ENCODE measurements at regions not wholly inside any gene's neighbourhood (a gene's known extent, or its start where the extent isn't known, plus 50 kb on each side); places are given as distances from the start of the nearest gene placed in this dataset.

- Histone ChIP-seq H3K4me2 (no peak overlapping the region), H3K4me1 (ENCODE audit: low read depth, poor library complexity, severe bottlenecking) (no peaks in the 10 kb centered on the region), H4K20me1 (ENCODE audit: insufficient read depth) (no peaks in the 10 kb centered on the region), H3K9ac (no peak overlapping the region), H3K27me3 (ENCODE audit: insufficient read depth, low read depth) (no peaks in the 10 kb centered on the region), H2AFZ (ENCODE audit: low read depth) (no peak overlapping the region), H3K36me3 (ENCODE audit: insufficient read depth) (no peaks in the 10 kb centered on the region), H3K4me3 (IDR thresholded peaks at IDR 0.05; ENCODE audit: insufficient read depth, low read depth, low read length) (no peak overlapping the region), H3K27ac (no peak overlapping the region), H3K79me2 (ENCODE audit: insufficient read depth, low read depth) (no peaks in the 10 kb centered on the region)
- TF ChIP-seq CTCF (conservative IDR thresholded peaks at IDR 0.05; ENCODE audit: low read depth, low read length) = no peak
Measured at GRCh38 chr3:110343945-110344344, 727.7 kb upstream of the NECTIN3 start.

GRCh38 chr3:110344487-110344886 is 727.1 kb upstream of the NECTIN3 start:
- H3K79me2 ChIP-seq (ENCODE audit: insufficient read depth, low read depth) = no peaks in the 10 kb centered on the region
- no peaks in the 10 kb centered on the region for H3K27me3 ChIP-seq (ENCODE audit: insufficient read depth, low read depth)
- H3K4me1 ChIP-seq (ENCODE audit: low read depth, poor library complexity, severe bottlenecking) = no peaks in the 10 kb centered on the region
- H4K20me1 ChIP-seq (ENCODE audit: insufficient read depth) = no peaks in the 10 kb centered on the region
- no peak overlapping the region for H3K4me3 ChIP-seq (IDR thresholded peaks at IDR 0.05; ENCODE audit: insufficient read depth, low read depth, low read length)
- no peaks in the 10 kb centered on the region for H3K36me3 ChIP-seq (ENCODE audit: insufficient read depth)
- no peak overlapping the region for H2AFZ ChIP-seq (ENCODE audit: low read depth)
- H3K27ac ChIP-seq = no peak overlapping the region
- no peak for TF ChIP-seq CTCF (conservative IDR thresholded peaks at IDR 0.05; ENCODE audit: low read depth, low read length)
- H3K4me2 ChIP-seq = no peak overlapping the region
- no peak overlapping the region for H3K9ac ChIP-seq

- no peaks in the 10 kb centered on the region for H3K27me3 ChIP-seq (ENCODE audit: insufficient read depth, low read depth)
- H3K4me3 ChIP-seq (IDR thresholded peaks at IDR 0.05; ENCODE audit: insufficient read depth, low read depth, low read length) = no peak overlapping the region
- H3K36me3 ChIP-seq (ENCODE audit: insufficient read depth) = no peaks in the 10 kb centered on the region
- H3K9ac ChIP-seq = no peak overlapping the region
- no peak overlapping the region for H3K4me2 ChIP-seq
- no peaks in the 10 kb centered on the region for H3K4me1 ChIP-seq (ENCODE audit: low read depth, poor library complexity, severe bottlenecking)
- TF ChIP-seq CTCF (conservative IDR thresholded peaks at IDR 0.05; ENCODE audit: low read depth, low read length) = no peak
- H3K27ac ChIP-seq = no peak overlapping the region
- H4K20me1 ChIP-seq (ENCODE audit: insufficient read depth) = no peaks in the 10 kb centered on the region
- no peak overlapping the region for H2AFZ ChIP-seq (ENCODE audit: low read depth)
- H3K79me2 ChIP-seq (ENCODE audit: insufficient read depth, low read depth) = no peaks in the 10 kb centered on the region
Measured at GRCh38 chr3:110344897-110345767, 726.5 kb upstream of the NECTIN3 start.

- no peak for TF ChIP-seq CTCF (conservative IDR thresholded peaks at IDR 0.05; ENCODE audit: low read depth, low read length)
- Histone ChIP-seq H3K36me3 (ENCODE audit: insufficient read depth) (no peaks in the 10 kb centered on the region), H2AFZ (ENCODE audit: low read depth) (no peak overlapping the region), H3K4me2 (no peak overlapping the region), H3K4me3 (IDR thresholded peaks at IDR 0.05; ENCODE audit: insufficient read depth, low read depth, low read length) (no peak overlapping the region), H4K20me1 (ENCODE audit: insufficient read depth) (no peaks in the 10 kb centered on the region), H3K4me1 (ENCODE audit: low read depth, poor library complexity, severe bottlenecking) (no peaks in the 10 kb centered on the region), H3K79me2 (ENCODE audit: insufficient read depth, low read depth) (no peaks in the 10 kb centered on the region), H3K9ac (no peak overlapping the region), H3K27me3 (ENCODE audit: insufficient read depth, low read depth) (no peaks in the 10 kb centered on the region), H3K27ac (no peak overlapping the region)
Measured at GRCh38 chr3:110349295-110349694, 722.3 kb upstream of the NECTIN3 start.
